B cell (primary cell): ENCODE measurements at regions not wholly inside any gene's neighbourhood (a gene's known extent, or its start where the extent isn't known, plus 50 kb on each side); places are given as distances from the start of the nearest gene placed in this dataset.
"Not testable (repeated sequence)": the region's sequence is repeated elsewhere in the genome, so short reads cannot be mapped to it uniquely, and the experiment has no call there.

Experiments used
- ATAC-seq: fragments of 200-7000 bp; cut with Tn5 transposase; one replicate; pipeline ENCODE4 v1.10.0; 2021; ENCODE audit warnings: low read depth, mild to moderate bottlenecking, moderate number of reproducible peaks, moderate library complexity
- CTCF ChIA-PET: fragments of 350-600 bp; sonication (Branson Sonifier 250); formaldehyde crosslinking; loops from one replicate; lab custom pipeline; 2021; ENCODE audit warnings: antibody characterized with exemption, inconsistent platforms; lab: Charles Lee
- POLR2A ChIA-PET: fragments of 350-600 bp; sonication (Branson Sonifier 250); formaldehyde crosslinking; loops from one replicate; lab custom pipeline; 2021; ENCODE audit warnings: antibody characterized with exemption; lab: Charles Lee
- DNase-seq: peaks from one replicate; pipeline ENCODE4 v3.0.0; 2013
- H2AFZ ChIP-seq: 2 replicates; pipeline ENCODE4 v1.6.1; 2012; ENCODE audit warnings: mild to moderate bottlenecking, low read depth, low read length; ENCODE audit not compliant: insufficient read depth, poor library complexity, severe bottlenecking
- H3K27ac ChIP-seq, 2 donors: 1 replicate in 1 of 2; 2 replicates in 1 of 2; pipeline ENCODE4 v1.5.1; 2012 to 2013; ENCODE audit warnings: low read length in 2 of 2, mild to moderate bottlenecking in 2 of 2, moderate library complexity in 1 of 2
- H3K27me3 ChIP-seq, 4 experiments: fragments of 200-600 bp in 1 of 4; sonication (generic) in 1 of 4; replicated peaks in 1 of 4; 1 replicate in 2 of 4; 2 replicates in 2 of 4; pipeline versions ENCODE4 v1.6.1 to v1.7.0; 2013 to 2016; ENCODE audit warnings: low read length in 3 of 4, mild to moderate bottlenecking in 2 of 4, mixed read lengths in 1 of 4, moderate library complexity in 1 of 4; ENCODE audit not compliant: insufficient read depth in 4 of 4, control insufficient read depth in 3 of 4; ENCODE audit errors: control extremely low read depth in 1 of 4
- H3K36me3 ChIP-seq, 2 experiments: replicated peaks in 1 of 2; 1 replicate in 1 of 2; 2 replicates in 1 of 2; pipeline versions ENCODE4 v1.6.1 to v1.7.1; 2013; ENCODE audit warnings: low read length in 1 of 2; ENCODE audit not compliant: insufficient read depth in 2 of 2, control insufficient read depth in 1 of 2; ENCODE audit errors: control extremely low read depth in 1 of 2, extremely low read depth in 1 of 2
- H3K4me1 ChIP-seq, 2 donors: fragments of 200-600 bp in 1 of 2; sonication (generic) in 1 of 2; 1 replicate in 1 of 2; 2 replicates in 1 of 2; pipeline versions ENCODE4 v1.5.1 to v1.6.1; 2013 to 2017; ENCODE audit warnings: low read length in 2 of 2; ENCODE audit not compliant: control insufficient read depth in 2 of 2, insufficient read depth in 2 of 2
- H3K4me2 ChIP-seq: replicated peaks from 2 replicates; pipeline ENCODE3; 2012; ENCODE audit warnings: mild to moderate bottlenecking, low read depth, low read length; ENCODE audit not compliant: poor library complexity, severe bottlenecking
- H3K4me3 ChIP-seq, 5 experiments: fragments of 200-600 bp in 1 of 5; sonication (generic) in 1 of 5; 1 replicate in 3 of 5; 2 replicates in 2 of 5; pipeline versions ENCODE4 v1.5.1 to v1.7.0; 2011 to 2016; ENCODE audit warnings: low read length in 4 of 5, mild to moderate bottlenecking in 4 of 5, low read depth in 2 of 5, control low read depth in 1 of 5, moderate library complexity in 1 of 5; ENCODE audit not compliant: insufficient read depth in 1 of 5; ENCODE audit errors: control extremely low read depth in 1 of 5, extremely low read depth in 1 of 5
- H3K79me2 ChIP-seq: fragments of 200-600 bp; sonication (generic); one replicate; pipeline ENCODE4 v1.6.0; 2016; ENCODE audit warnings: low read length; ENCODE audit not compliant: control insufficient read depth, insufficient read depth
- H3K9ac ChIP-seq: fragments of 200-600 bp; sonication (generic); 2 replicates; pipeline ENCODE4 v1.6.1; 2017; ENCODE audit warnings: mild to moderate bottlenecking, low read length, moderate library complexity
- H3K9me3 ChIP-seq, 3 donors: one replicate each; pipeline versions ENCODE4 v1.6.1 to v1.7.1; 2013; ENCODE audit warnings: low read length in 2 of 3; ENCODE audit not compliant: control insufficient read depth in 2 of 3, insufficient read depth in 1 of 3; ENCODE audit errors: control extremely low read depth in 1 of 3
- H4K20me1 ChIP-seq: 2 replicates; pipeline ENCODE4 v1.6.0; 2012; ENCODE audit warnings: mild to moderate bottlenecking, low read length; ENCODE audit not compliant: insufficient read depth, control insufficient read depth, poor library complexity, severe bottlenecking
- H3K27ac Mint-ChIP-seq: one replicate; pipeline ENCODE4 v1.8.0; 2021; ENCODE audit warnings: mixed read lengths
- H3K27me3 Mint-ChIP-seq: one replicate; pipeline ENCODE4 v1.8.0; 2021; ENCODE audit warnings: mixed read lengths
- H3K4me1 Mint-ChIP-seq: one replicate; pipeline ENCODE4 v1.8.0; 2021; ENCODE audit warnings: mixed read lengths
- H3K4me3 Mint-ChIP-seq: one replicate; pipeline ENCODE4 v1.8.0; 2021; ENCODE audit warnings: mixed read lengths
- H3K9me3 Mint-ChIP-seq: one replicate; pipeline ENCODE4 v1.8.0; 2022; ENCODE audit warnings: mixed read lengths; ENCODE audit not compliant: insufficient read depth
- EZH2 ChIP-seq: IDR thresholded peaks from 2 replicates; pipeline ENCODE4 v1.6.1; 2012; ENCODE audit warnings: borderline replicate concordance, low read depth, mild to moderate bottlenecking, moderate library complexity, low read length; ENCODE audit not compliant: insufficient read depth, poor library complexity, severe bottlenecking
- WGBS: methylation state at CpG from one replicate; pipeline ENCODE4 v1.1.5; 2013; ENCODE audit warnings: missing lambda C conversion rate; ENCODE audit not compliant: insufficient coverage; 5-methylcytosine and 5-hydroxymethylcytosine counted together
- intact Hi-C: fragments of 100-400 bp; cut with micrococcal nuclease; formaldehyde crosslinking; loops from one replicate; pipeline ENCODE4 v1.10.0; 2022
- TF ChIP-seq, protein P1 (sequence below): fragments of 200-600 bp; IDR thresholded peaks from one replicate; pipeline ENCODE4 v1.8.0; 2022; ENCODE audit warnings: antibody characterized with exemption, mild to moderate bottlenecking

DNA sequence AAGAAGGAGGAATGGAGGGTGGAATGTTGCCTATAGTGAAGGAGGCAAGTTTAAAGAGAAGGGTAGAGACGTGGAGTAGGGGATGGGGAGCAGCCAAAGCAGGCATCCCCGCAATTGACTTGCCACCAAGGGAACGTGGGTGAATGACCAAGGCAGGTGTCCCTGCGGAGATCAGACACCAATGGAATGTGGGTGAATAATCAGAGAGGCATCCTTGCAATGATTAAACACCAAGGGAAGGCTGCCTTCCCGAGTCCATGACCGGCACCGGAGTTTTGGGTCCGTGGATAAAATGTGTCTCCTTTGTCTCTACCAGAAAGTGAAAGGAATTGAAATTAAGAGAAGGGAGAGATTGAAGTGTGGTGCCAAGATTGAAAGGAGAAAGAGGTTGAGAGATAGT is 61.9 kb upstream of the APP start:
- H3K4me3 Mint-ChIP-seq, H3K4me2 ChIP-seq, H3K27me3 Mint-ChIP-seq, POLR2A ChIA-PET, H3K4me3 ChIP-seq, H2AFZ ChIP-seq, H4K20me1 ChIP-seq, H3K27me3 ChIP-seq, DNase-seq, H3K9me3 Mint-ChIP-seq, H3K27ac ChIP-seq, intact Hi-C loops, H3K9ac ChIP-seq, H3K36me3 ChIP-seq, H3K4me1 ChIP-seq, H3K79me2 ChIP-seq, H3K4me1 Mint-ChIP-seq, CTCF ChIA-PET, H3K9me3 ChIP-seq, H3K27ac Mint-ChIP-seq, ATAC-seq: not testable (repeated sequence)
- WGBS: 94% methylated on average over 3 of the region's 8 CpGs

DNA sequence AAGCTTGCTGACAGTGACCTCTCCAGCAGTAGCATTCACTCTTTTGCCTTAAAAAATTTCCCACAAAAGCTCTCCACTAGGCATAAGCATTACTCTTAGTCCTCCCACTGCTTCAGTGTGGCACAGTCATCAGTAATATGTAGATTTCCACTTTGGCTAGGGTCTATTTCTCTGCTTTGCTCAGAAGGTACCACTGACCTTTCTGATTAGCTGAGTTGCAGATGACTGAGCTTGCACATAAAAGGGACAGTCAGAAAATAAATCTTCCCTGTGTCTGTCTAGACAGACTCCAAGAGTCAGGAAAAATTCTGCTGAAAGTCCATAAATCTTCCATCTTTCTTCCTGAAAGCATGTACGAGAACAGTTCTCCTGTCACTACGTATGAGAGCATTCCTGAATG is 56.6 kb upstream of the APP start:
- ChIA-PET POLR2A (no interaction called here), CTCF (no interaction called here)
- Histone ChIP-seq H3K27ac (no peak overlapping the region), H2AFZ (no peak overlapping the region), H3K4me1 (no peaks in the 10 kb centered on the region), H3K36me3 (no peaks in the 10 kb centered on the region), H3K9ac (no peak overlapping the region), H3K4me3 (no peak overlapping the region), H4K20me1 (no peaks in the 10 kb centered on the region), H3K27me3 (peaks cover 0 to 3% (median 0%) of the 10 kb centered on the region in 4 experiments), H3K79me2 (no peaks in the 10 kb centered on the region), H3K9me3 (no peaks in the 10 kb centered on the region), H3K4me2 (no peak overlapping the region)
- Mint-ChIP-seq H3K27me3 (peaks cover 3% of the 10 kb centered on the region), H3K4me1 (no peaks in the 10 kb centered on the region), H3K9me3 (no peaks in the 10 kb centered on the region), H3K4me3 (no peak overlapping the region), H3K27ac (no peak overlapping the region)
- no peak for ATAC-seq
- intact Hi-C loops: no loop called here
- DNase-seq: no peak
- WGBS: no CpG with 5 or more reads among the region's 2 CpGs
- TF ChIP-seq EZH2: no peak
- TF ChIP-seq, protein P1, sequence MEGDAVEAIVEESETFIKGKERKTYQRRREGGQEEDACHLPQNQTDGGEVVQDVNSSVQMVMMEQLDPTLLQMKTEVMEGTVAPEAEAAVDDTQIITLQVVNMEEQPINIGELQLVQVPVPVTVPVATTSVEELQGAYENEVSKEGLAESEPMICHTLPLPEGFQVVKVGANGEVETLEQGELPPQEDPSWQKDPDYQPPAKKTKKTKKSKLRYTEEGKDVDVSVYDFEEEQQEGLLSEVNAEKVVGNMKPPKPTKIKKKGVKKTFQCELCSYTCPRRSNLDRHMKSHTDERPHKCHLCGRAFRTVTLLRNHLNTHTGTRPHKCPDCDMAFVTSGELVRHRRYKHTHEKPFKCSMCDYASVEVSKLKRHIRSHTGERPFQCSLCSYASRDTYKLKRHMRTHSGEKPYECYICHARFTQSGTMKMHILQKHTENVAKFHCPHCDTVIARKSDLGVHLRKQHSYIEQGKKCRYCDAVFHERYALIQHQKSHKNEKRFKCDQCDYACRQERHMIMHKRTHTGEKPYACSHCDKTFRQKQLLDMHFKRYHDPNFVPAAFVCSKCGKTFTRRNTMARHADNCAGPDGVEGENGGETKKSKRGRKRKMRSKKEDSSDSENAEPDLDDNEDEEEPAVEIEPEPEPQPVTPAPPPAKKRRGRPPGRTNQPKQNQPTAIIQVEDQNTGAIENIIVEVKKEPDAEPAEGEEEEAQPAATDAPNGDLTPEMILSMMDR: no peak
